ENCODE measurements at regions not wholly inside any gene's neighbourhood (a gene's known extent, or its start where the extent isn't known, plus 50 kb on each side); places are given as distances from the start of the nearest gene placed in this dataset.

- Histone ChIP-seq H3F3A (replicated peaks; ENCODE audit: insufficient read depth) (peaks cover 39% of the 10 kb centered on the region), H3K4me2 (no peak overlapping the region), H3K27me3 (ENCODE audit: insufficient read depth) (no peaks in the 10 kb centered on the region), H3K79me2 (ENCODE audit: insufficient read depth) (peaks cover 22% of the 10 kb centered on the region; the same call in 1 of the 2 replicates), H3K4me3 (ENCODE audit: low read depth in 2 of 2, low read length in 1 of 2) (no peak overlapping the region), H4K20me1 (ENCODE audit: insufficient read depth) (no peaks in the 10 kb centered on the region), H3K9me3 (no peaks in the 10 kb centered on the region), H3K4me1 (ENCODE audit: control insufficient read depth in 1 of 2, insufficient read depth in 2 of 2, low read depth in 1 of 2, low read length in 1 of 2) (peaks cover 0 to 46% of the 10 kb centered on the region in 2 experiments; a peak in 3 of 4 replicates), H3K9me2 (no peaks in the 10 kb centered on the region), H2AFZ (ENCODE audit: low read depth) (no peak overlapping the region), H3K27ac (ENCODE audit: low read depth in 2 of 2, low read length in 1 of 2) (peak overlapping the region in 1 of 2 experiments; percentile 19; a peak in 1 of 4 replicates), H3K36me3 (replicated peaks in 1 of 2; ENCODE audit: control insufficient read depth in 1 of 2, insufficient read depth in 2 of 2, low read length in 1 of 2) (no peaks in the 10 kb centered on the region), H3K9ac (no peak overlapping the region)
- WGBS (ENCODE audit: low lambda C conversion rate) = 84% methylated on average over 4 of the region's 4 CpGs
- TF ChIP-seq GATA2 (CRISPR knock-in tag; IDR thresholded peaks at IDR 0.05) = no peak
- ChIA-PET CTCF (interaction anchor here (1.6 kb wide), 1 partner anchor 12 kb away, joined by 7 read pairs; no protein-coding TSS in a partner anchor), POLR2A (no interaction called here)
- DNase-seq = no peak
Observed at GRCh38 chr12:65590318-65590717, 234.0 kb upstream of the HMGA2 start.

- Histone ChIP-seq H3F3A (replicated peaks; ENCODE audit: insufficient read depth) (peaks cover 24% of the 10 kb centered on the region), H3K27ac (ENCODE audit: low read depth in 2 of 2, low read length in 1 of 2) (peak overlapping the region; percentile 60 to 72; a peak in 2 of 4 replicates), H3K4me1 (ENCODE audit: control insufficient read depth in 1 of 2, insufficient read depth in 2 of 2, low read depth in 1 of 2, low read length in 1 of 2) (peaks cover 0 to 47% of the 10 kb centered on the region in 2 experiments; a peak in 3 of 4 replicates), H3K79me2 (ENCODE audit: insufficient read depth) (peaks cover 19% of the 10 kb centered on the region; the same call in 1 of the 2 replicates), H2AFZ (ENCODE audit: low read depth) (no peak overlapping the region), H3K4me2 (no peak overlapping the region), H3K9me2 (no peaks in the 10 kb centered on the region), H3K9me3 (no peaks in the 10 kb centered on the region), H4K20me1 (ENCODE audit: insufficient read depth) (no peaks in the 10 kb centered on the region), H3K4me3 (ENCODE audit: low read depth in 2 of 2, low read length in 1 of 2) (no peak overlapping the region), H3K27me3 (ENCODE audit: insufficient read depth) (no peaks in the 10 kb centered on the region), H3K9ac (no peak overlapping the region), H3K36me3 (replicated peaks in 1 of 2; ENCODE audit: control insufficient read depth in 1 of 2, insufficient read depth in 2 of 2, low read length in 1 of 2) (no peaks in the 10 kb centered on the region)
- TF ChIP-seq NFIC (IDR thresholded peaks at IDR 0.05; ENCODE audit: borderline replicate concordance) = no peak
- no peak for TF ChIP-seq PBX3 (IDR thresholded peaks at IDR 0.05)
- TF ChIP-seq USF1 (IDR thresholded peaks at IDR 0.05; ENCODE audit: borderline replicate concordance, low read depth) = no peak
- TF ChIP-seq EZH2phosphoT487 (IDR thresholded peaks at IDR 0.05; ENCODE audit: borderline replicate concordance, low read depth) = no peak
- TF ChIP-seq ELF1 (IDR thresholded peaks at IDR 0.05) = no peak
- 61% methylated on average over 3 of the region's 3 CpGs for WGBS (ENCODE audit: low lambda C conversion rate)
- ChIA-PET CTCF (no interaction called here), POLR2A (no interaction called here)
- no peak for DNase-seq
Observed at GRCh38 chr12:65592416-65592815, 231.9 kb upstream of the HMGA2 start.

- Histone ChIP-seq H3K4me3 (ENCODE audit: low read depth in 2 of 2, low read length in 1 of 2) (no peak overlapping the region), H3K9me2 (no peaks in the 10 kb centered on the region), H4K20me1 (ENCODE audit: insufficient read depth) (no peaks in the 10 kb centered on the region), H3K9me3 (no peaks in the 10 kb centered on the region), H3F3A (replicated peaks; ENCODE audit: insufficient read depth) (peaks cover 26% of the 10 kb centered on the region), H3K79me2 (ENCODE audit: insufficient read depth) (peaks cover 19% of the 10 kb centered on the region; the same call in 1 of the 2 replicates), H3K4me1 (ENCODE audit: control insufficient read depth in 1 of 2, insufficient read depth in 2 of 2, low read depth in 1 of 2, low read length in 1 of 2) (peaks cover 0 to 55% of the 10 kb centered on the region in 2 experiments; a peak in 3 of 4 replicates), H3K36me3 (replicated peaks in 1 of 2; ENCODE audit: control insufficient read depth in 1 of 2, insufficient read depth in 2 of 2, low read length in 1 of 2) (no peaks in the 10 kb centered on the region), H3K4me2 (no peak overlapping the region), H3K27ac (ENCODE audit: low read depth in 2 of 2, low read length in 1 of 2) (peak overlapping the region; percentile 72 to 89; a peak in 3 of 4 replicates), H3K9ac (no peak overlapping the region), H2AFZ (ENCODE audit: low read depth) (no peak overlapping the region), H3K27me3 (ENCODE audit: insufficient read depth) (no peaks in the 10 kb centered on the region)
- DNase-seq = no peak
- ChIA-PET POLR2A (no interaction called here), CTCF (interaction anchor here (1.0 kb wide), 1 partner anchor 9 kb away, joined by 3 read pairs; no protein-coding TSS in a partner anchor)
- no peak for TF ChIP-seq JUND (IDR thresholded peaks at IDR 0.05)
- TF ChIP-seq SIN3A (IDR thresholded peaks at IDR 0.05; ENCODE audit: borderline replicate concordance, low read depth, low read length) = no peak
- no peak for TF ChIP-seq NRF1 (IDR thresholded peaks at IDR 0.05; ENCODE audit: low read depth, low read length)
- TF ChIP-seq MXI1 (IDR thresholded peaks at IDR 0.05; ENCODE audit: low read depth, low read length) = no peak
- TF ChIP-seq POLR2AphosphoS5 (IDR thresholded peaks at IDR 0.05; ENCODE audit: low read depth, low read length) = 0 out of 2 replicates have a peak, but pooled peaks have one; percentile 10
- no peak for TF ChIP-seq ELF1 (IDR thresholded peaks at IDR 0.05)
- TF ChIP-seq EP300 (IDR thresholded peaks at IDR 0.05; ENCODE audit: borderline replicate concordance in 1 of 2, low read depth in 1 of 2, low read length in 1 of 2) = no peak
- no peak for TF ChIP-seq SMC3 (IDR thresholded peaks at IDR 0.05; ENCODE audit: low read depth, low read length)
- WGBS (ENCODE audit: low lambda C conversion rate) = 48% methylated on average over 2 of the region's 2 CpGs
Observed at GRCh38 chr12:65593239-65593701, 231.0 kb upstream of the HMGA2 start.

Data from SK-N-SH (cell line).